Right atrium auricular region (tissue), 2 donors: ENCODE measurements at regions not wholly inside any gene's neighbourhood (a gene's known extent, or its start where the extent isn't known, plus 50 kb on each side); places are given as distances from the start of the nearest gene placed in this dataset.

ENCODE experiments used
- DNase-seq: peaks from one replicate; pipeline ENCODE4 v3.0.0-alpha.2; 2019; ENCODE audit warnings: low spot score
- H3K27ac ChIP-seq, 2 donors: fragments of 200-600 bp; sonication (generic); 1 replicate in 1 of 2; 2 replicates in 1 of 2; pipeline ENCODE4 v1.5.1; 2016 to 2019
- H3K27me3 ChIP-seq, 2 donors: fragments of 200-600 bp; sonication (generic); one replicate each; pipeline versions ENCODE4 v1.5.1 to v1.6.0; 2017 to 2019
- H3K36me3 ChIP-seq: fragments of 200-600 bp; sonication (generic); one replicate; pipeline ENCODE4 v1.5.1; 2016
- H3K4me1 ChIP-seq, 2 donors: fragments of 200-600 bp; sonication (generic); one replicate each; pipeline versions ENCODE4 v1.5.1 to v1.6.0; 2017 to 2019
- H3K4me3 ChIP-seq, 2 donors: fragments of 200-600 bp; sonication (generic); 1 replicate in 1 of 2; 2 replicates in 1 of 2; pipeline ENCODE4 v1.5.1; 2017 to 2019; ENCODE audit warnings: mild to moderate bottlenecking in 1 of 2, moderate library complexity in 1 of 2
- H3K9me3 ChIP-seq, 2 donors: fragments of 200-600 bp; sonication (generic); one replicate each; pipeline ENCODE4 v1.5.1; 2019
- TF ChIP-seq, protein P1 (sequence below), 2 donors: fragments of 200-600 bp; sonication (generic); IDR thresholded peaks; one replicate each; pipeline ENCODE4 v1.5.1; 2019; ENCODE audit warnings: antibody characterized with exemption in 2 of 2

DNA sequence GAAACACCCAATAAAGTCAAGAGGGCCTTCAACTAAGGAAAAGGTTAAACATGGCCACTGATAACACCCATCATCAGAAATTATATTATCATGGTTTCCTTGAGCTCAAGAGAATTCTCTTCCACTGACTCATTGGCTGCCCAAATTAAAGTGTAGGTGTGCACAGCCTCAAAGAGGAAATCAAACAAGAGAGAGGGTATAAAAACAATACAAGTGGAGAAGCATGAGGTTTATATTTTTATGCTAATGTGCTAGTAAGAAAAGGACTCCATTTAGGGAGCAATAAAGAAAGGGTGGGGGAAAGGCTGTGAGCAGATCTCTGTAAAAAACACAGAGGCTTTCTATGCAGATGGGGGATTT is 168.8 kb upstream of the VRK2 start:
- DNase-seq: no peak
- no peaks in the 10 kb centered on the region for H3K4me1 ChIP-seq
- H3K36me3 ChIP-seq: no peaks in the 10 kb centered on the region
- no peak overlapping the region for H3K4me3 ChIP-seq
- H3K27me3 ChIP-seq: no peaks in the 10 kb centered on the region
- H3K27ac ChIP-seq: no peak overlapping the region
- TF ChIP-seq, protein P1, sequence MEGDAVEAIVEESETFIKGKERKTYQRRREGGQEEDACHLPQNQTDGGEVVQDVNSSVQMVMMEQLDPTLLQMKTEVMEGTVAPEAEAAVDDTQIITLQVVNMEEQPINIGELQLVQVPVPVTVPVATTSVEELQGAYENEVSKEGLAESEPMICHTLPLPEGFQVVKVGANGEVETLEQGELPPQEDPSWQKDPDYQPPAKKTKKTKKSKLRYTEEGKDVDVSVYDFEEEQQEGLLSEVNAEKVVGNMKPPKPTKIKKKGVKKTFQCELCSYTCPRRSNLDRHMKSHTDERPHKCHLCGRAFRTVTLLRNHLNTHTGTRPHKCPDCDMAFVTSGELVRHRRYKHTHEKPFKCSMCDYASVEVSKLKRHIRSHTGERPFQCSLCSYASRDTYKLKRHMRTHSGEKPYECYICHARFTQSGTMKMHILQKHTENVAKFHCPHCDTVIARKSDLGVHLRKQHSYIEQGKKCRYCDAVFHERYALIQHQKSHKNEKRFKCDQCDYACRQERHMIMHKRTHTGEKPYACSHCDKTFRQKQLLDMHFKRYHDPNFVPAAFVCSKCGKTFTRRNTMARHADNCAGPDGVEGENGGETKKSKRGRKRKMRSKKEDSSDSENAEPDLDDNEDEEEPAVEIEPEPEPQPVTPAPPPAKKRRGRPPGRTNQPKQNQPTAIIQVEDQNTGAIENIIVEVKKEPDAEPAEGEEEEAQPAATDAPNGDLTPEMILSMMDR (IDR thresholded peaks at IDR 0.05): no peak
- H3K9me3 ChIP-seq: no peaks in the 10 kb centered on the region

DNA sequence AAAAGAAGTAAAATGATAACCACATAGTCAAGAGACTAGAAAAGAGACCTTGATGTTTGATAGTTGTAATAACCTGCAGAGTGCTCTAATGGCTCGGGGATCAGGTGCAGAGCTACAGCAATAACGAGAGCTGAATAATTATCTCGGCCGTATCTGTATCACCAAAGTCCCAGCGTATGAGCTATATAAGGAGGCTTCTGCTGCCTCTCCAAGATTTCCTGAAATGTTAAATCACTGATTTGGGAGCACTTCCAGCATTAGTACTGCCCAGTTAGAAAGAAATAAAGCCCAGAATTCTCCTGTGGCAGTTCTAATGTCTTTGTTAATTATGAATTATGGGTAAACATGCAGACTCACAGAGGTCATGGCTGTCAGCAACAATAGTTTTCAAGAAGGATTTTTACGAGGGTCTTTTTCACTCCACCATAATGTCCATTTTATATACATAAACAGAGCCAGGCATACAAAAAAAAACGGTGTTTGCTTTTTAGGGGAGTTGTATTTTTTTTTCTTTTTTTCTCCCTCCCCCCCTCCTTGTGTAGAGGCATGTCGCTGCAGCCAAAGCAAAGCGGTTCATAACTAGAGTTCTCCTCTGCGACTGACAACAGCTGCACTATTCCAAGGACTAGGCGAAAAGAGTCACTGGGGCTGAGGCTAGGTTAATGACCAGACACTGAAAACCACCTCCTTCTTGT is 168.3 kb upstream of the VRK2 start:
- Histone ChIP-seq H3K4me3 (no peak overlapping the region), H3K4me1 (no peaks in the 10 kb centered on the region), H3K36me3 (no peaks in the 10 kb centered on the region), H3K27ac (no peak overlapping the region), H3K27me3 (no peaks in the 10 kb centered on the region), H3K9me3 (no peaks in the 10 kb centered on the region)
- no peak for DNase-seq
- TF ChIP-seq, protein P1 (IDR thresholded peaks at IDR 0.05): no peak

GRCh38 chr2:57878866-57879210 is 167.8 kb upstream of the VRK2 start:
- DNase-seq: no peak
- H3K27me3 ChIP-seq: no peaks in the 10 kb centered on the region
- H3K36me3 ChIP-seq: no peaks in the 10 kb centered on the region
- TF ChIP-seq, protein P1 (IDR thresholded peaks at IDR 0.05): no peak
- H3K9me3 ChIP-seq: no peaks in the 10 kb centered on the region
- no peak overlapping the region for H3K4me3 ChIP-seq
- no peaks in the 10 kb centered on the region for H3K4me1 ChIP-seq
- H3K27ac ChIP-seq: no peak overlapping the region

- Histone ChIP-seq H3K9me3 (no peaks in the 10 kb centered on the region), H3K27ac (no peak overlapping the region), H3K4me3 (no peak overlapping the region), H3K4me1 (no peaks in the 10 kb centered on the region), H3K36me3 (no peaks in the 10 kb centered on the region), H3K27me3 (no peaks in the 10 kb centered on the region)
- DNase-seq: no peak
- TF ChIP-seq, protein P1 (IDR thresholded peaks at IDR 0.05): no peak
These were observed 166.2 kb upstream of the VRK2 start for GRCh38 chr2:57880446-57880845.

- no peaks in the 10 kb centered on the region for H3K9me3 ChIP-seq
- no peak overlapping the region for H3K27ac ChIP-seq
- H3K36me3 ChIP-seq: no peaks in the 10 kb centered on the region
- TF ChIP-seq, protein P1 (IDR thresholded peaks at IDR 0.05): no peak
- H3K4me1 ChIP-seq: no peaks in the 10 kb centered on the region
- H3K27me3 ChIP-seq: no peaks in the 10 kb centered on the region
- no peak for DNase-seq
- H3K4me3 ChIP-seq: no peak overlapping the region
These were observed 165.6 kb upstream of the VRK2 start for GRCh38 chr2:57880967-57881366.
